HG02938 (cell line): ENCODE measurements at regions not wholly inside any gene's neighbourhood (a gene's known extent, or its start where the extent isn't known, plus 50 kb on each side); places are given as distances from the start of the nearest gene placed in this dataset.

Experiments used
- ATAC-seq: cut with Tn5 transposase; IDR thresholded peaks from one replicate; pipeline ENCODE4 v1.9.1; 2021; ENCODE audit warnings: mild to moderate bottlenecking, moderate library complexity; ENCODE audit not compliant: unreplicated experiment

GRCh38 chr10:111200505-111201186 is 123.8 kb downstream of the ADRA2A start:
- no peak for ATAC-seq

- no peak for ATAC-seq
Observed at GRCh38 chr10:111203615-111204014, 126.8 kb downstream of the ADRA2A start.

GRCh38 chr10:111204838-111205237 is 128.0 kb downstream of the ADRA2A start:
- no peak for ATAC-seq

DNA sequence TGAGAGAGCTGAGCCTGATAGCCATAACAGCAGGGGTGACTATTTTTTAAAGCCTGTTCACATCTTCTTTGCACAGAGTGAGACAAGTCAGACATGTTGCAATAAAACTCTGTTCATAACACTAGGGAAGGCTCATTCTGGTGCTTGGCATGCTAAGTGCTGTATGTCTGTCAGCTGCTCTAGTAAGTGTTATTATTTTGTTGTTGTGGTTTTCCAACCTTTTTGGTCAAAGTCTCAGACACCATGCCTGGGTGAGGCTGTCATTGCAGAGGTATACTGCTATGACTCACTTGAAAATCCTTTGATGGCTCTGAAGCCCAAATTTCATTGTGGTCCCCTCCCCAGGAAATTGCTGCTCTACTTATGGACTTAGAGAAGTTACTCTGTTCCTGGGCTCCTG is 129.7 kb downstream of the ADRA2A start:
- ATAC-seq = no peak

GRCh38 chr10:111207500-111207899 is 130.7 kb downstream of the ADRA2A start:
- ATAC-seq = no peak

GRCh38 chr10:111208951-111209350 is 132.1 kb downstream of the ADRA2A start:
- ATAC-seq = no peak

DNA sequence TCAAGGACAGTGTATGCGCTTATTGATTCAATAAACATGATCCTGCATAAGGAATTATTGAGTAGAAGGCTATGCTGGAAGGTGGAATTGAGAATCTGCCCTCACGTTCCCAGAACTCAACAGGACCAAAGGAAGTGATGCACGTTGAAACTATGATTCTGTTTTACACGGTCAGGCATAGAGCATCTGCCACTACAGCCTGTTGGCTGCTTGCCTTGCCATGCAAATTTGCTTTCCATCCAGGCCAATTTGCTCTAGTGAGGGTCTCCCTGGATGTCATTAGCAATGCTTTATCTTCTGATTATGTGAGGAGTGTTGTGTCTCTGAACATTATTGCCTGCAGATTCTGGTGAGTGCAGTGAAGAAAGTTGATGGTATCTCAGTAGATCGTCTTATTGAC is 132.9 kb downstream of the ADRA2A start:
- no peak for ATAC-seq

GRCh38 chr10:111211241-111211640 is 134.4 kb downstream of the ADRA2A start:
- ATAC-seq = no peak

GRCh38 chr10:111211706-111212105 is 134.9 kb downstream of the ADRA2A start:
- no peak for ATAC-seq

GRCh38 chr10:111221682-111222480 is 145.1 kb downstream of the ADRA2A start:
- ATAC-seq = no peak

- no peak for ATAC-seq
Observed at GRCh38 chr10:111222961-111223360, 146.1 kb downstream of the ADRA2A start.

DNA sequence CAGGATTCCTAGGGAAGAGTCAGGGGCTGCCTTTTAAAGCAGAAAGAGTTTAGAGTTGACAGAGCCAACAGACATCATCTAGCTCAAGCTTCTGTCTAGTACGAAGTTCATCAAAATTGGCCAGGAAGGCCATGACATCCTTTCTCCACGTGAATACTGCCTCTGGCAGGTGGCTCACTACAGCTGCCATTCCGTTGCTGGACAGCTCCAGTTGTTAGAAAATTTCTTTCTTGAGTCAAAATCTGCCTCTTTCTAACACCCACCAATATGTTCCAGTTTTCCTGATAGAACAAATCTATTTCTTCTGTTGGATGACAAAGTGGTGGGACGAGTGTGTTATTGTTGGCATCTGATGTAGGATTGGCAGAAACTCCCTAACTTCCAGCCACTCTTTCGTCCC is 154.9 kb downstream of the ADRA2A start:
- no peak for ATAC-seq

DNA sequence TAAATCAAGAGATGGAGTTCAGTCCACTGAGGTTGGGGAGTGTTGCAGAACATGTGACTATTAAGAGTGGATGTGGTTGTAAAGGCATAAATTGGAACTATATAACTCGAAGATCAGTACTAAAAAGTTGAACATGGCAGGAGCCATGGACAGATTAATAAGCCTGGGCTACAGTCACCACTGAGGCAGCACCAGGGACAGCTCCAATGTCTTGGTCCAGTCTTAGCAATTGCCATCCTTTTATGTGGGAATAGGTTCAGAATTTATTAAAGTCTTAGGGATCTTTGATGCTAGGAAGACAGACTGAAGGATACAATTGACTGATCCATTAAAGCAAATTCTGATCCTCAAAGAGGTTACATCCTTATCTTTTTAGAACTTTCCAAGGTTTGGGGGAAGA is 156.6 kb downstream of the ADRA2A start:
- ATAC-seq = no peak

DNA sequence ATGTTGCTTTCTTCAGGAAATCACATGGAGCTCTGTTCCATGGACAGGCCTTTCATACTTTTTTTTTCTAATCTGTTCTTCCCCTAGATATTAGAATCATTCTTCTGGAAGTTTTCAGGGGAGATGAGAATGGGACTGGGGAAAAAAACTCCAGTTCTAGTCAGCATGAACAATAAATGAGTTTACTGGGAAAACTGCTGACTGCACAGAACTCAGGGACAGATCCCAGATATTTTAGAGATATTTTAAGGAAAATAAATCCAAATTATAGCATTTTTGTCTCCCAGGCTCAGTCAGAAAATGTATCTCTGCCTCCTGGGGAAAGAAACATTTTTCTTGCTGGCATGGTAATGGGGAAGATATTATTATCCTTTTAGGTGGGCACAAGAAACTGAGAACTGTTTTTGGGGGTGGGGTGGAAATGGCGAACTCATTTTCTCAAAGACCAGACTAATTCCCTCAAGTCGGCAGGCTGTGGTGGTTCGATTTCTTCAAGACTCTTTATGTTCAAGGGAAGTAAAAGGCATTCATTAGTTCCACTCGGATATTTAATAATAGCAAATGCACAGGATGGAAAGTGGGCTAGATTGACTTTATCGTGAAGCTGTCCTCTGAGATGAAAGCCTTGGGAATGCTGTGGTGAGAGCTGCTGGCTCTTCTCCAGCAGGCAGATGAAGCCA is 157.5 kb downstream of the ADRA2A start:
- no peak for ATAC-seq

DNA sequence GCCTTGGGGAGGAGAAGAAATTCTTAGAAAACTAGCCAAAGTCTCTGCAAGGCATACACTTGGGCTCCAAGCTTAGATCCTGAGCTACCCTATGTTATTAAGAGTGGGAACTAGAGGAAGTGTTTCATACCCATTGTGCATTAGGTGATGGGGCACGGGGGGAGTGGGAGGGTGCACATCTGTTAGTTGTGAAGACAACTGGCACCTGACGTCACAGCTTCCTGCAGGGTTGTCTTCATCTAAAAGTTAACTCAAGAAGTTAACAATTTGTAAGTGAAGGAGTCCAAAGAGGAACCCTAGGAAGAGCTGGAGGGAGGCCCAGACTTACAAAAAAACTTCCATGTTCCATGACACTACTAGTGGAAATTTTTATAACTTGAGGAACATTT is 158.1 kb downstream of the ADRA2A start:
- ATAC-seq = no peak

DNA sequence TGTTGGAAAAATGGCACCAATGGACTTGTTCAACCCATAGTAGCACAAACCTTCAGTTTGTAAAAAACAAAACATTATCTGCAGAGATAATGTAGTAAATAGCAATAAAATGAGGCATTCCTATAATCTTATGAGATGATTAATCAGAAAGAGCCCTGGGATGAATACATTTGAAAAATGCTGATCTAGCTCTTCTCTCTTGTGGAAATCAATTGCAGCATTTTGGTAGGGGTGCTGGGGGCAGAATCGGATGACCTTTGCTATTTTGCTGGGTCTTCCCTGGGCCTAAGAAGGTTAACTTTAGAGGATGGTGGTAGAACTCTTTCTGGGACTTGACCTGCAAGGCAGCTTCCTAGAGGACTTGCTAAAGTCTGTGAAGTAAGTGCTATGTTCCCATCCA is 163.5 kb downstream of the ADRA2A start:
- ATAC-seq = no peak

GRCh38 chr10:111243126-111243525 is 166.3 kb downstream of the ADRA2A start:
- ATAC-seq = no peak

GRCh38 chr10:111246136-111246535 is 169.3 kb downstream of the ADRA2A start:
- ATAC-seq = no peak

DNA sequence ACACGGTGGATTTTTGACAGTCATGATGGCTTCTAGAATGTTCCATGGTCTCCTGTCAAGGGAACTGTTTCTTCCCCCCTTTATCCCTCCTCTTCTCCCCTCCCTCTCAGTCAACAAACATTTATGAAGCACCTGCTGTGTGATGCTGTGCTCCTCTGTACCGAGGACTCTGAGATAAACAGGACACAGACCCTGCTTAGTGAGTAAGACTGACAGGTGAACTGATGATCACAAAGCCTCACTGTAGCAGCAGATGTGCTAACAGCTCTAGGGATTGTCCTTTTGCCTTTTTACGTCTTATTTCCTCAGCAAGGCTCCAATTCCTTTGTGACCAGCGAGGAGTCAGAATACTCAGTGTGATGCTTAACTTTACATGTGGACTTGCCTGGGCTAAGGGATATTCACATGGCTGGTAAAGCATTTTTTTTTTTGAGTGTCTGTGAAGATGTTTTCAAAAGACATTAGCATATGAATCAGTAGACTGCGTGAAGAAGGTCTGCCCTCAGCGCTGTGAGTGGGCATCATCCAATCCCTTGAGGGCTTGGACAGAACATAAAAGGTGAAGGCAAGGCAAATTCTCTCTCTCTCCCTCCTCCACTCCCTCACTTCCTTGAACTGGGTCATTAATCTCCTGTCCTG is 170.1 kb downstream of the ADRA2A start:
- no peak for ATAC-seq

DNA sequence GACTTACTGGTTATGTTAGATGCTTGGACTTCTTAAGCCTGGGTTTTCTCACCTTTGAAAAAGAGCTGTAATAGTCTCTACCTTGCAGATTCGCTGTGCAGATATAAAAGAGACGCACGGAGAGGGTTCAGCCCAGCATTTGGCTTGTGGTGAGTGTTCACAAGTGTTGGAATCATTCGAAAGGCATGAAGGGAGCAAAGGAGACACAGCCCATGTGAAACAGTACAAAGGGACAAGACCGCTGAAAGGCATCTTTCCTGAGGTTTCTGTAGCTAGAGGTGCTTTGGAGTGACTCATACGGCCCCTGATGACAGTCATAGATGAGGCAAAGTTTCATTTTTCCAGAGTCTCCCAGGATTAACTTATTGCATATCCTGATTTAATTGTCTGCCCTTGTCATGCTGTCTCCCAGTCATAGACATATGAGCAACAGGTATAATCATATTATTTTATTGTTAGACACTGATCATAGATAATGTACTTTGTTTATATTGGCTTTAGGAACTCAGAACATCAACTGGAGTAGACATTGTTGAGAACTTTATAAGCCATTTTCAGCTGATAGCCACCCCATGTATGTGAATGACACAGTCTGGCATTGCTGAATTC is 171.1 kb downstream of the ADRA2A start:
- ATAC-seq = no peak

GRCh38 chr10:111249925-111250324 is 173.1 kb downstream of the ADRA2A start:
- no peak for ATAC-seq
